ENCODE measurements at regions not wholly inside any gene's neighbourhood (a gene's known extent, or its start where the extent isn't known, plus 50 kb on each side); places are given as distances from the start of the nearest gene placed in this dataset.
"Not testable (repeated sequence)": the region's sequence is repeated elsewhere in the genome, so short reads cannot be mapped to it uniquely, and the experiment has no call there.

DNA sequence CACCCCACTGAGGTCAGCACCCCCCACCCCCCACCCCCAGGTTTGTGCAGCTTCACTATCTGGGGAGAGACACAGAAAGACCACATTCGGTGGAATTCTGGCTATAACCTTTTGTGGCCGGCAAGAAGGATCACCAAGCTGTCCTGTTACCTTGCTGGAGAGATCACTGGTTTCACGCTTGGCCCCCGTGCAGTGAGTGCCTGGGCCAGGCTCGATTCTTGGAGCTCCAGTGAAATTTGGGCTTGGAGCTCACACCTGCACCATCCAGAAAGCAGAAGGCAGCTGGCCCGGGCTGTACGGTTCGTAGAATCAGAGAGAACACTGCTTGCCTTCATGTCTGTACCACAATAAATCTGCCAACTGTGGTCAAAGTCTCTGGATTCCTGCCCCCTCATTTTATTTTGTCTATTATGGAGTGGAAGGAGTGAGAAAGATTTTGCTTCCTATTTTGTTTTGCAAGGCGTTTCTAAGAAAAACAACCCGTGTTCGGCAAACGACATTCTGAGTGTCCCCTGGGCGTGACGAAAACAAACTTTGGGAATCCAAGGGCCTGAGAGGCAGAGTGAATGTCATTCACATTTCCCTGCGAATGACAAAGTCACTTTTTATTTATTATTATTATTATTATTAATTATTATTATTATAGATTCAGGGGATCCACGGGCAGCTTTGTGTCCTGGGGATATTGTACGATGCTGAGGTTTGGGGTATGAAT lies 2845.2 kb downstream of the RPIA start:
- in situ Hi-C loops (cut with MboI; ENCODE audit: low pct_unique_long_range_greater_than_20kb, low sequenced_read_pairs, unreplicated experiment); DNase-seq (ENCODE audit: low spot score): not testable (repeated sequence)

- DNase-seq (ENCODE audit: low spot score); in situ Hi-C loops (cut with MboI; ENCODE audit: low pct_unique_long_range_greater_than_20kb, low sequenced_read_pairs, unreplicated experiment): not testable (repeated sequence)
These were observed 2857.8 kb downstream of the RPIA start for GRCh38 chr2:91549316-91549715.

- in situ Hi-C loops (cut with MboI; ENCODE audit: low pct_unique_long_range_greater_than_20kb, low sequenced_read_pairs, unreplicated experiment); DNase-seq (ENCODE audit: low spot score): not testable (repeated sequence)
These were observed 2866.8 kb downstream of the RPIA start for GRCh38 chr2:91558234-91558633.

- DNase-seq (ENCODE audit: low spot score); in situ Hi-C loops (cut with MboI; ENCODE audit: low pct_unique_long_range_greater_than_20kb, low sequenced_read_pairs, unreplicated experiment): not testable (repeated sequence)
These were observed 2867.8 kb downstream of the RPIA start for GRCh38 chr2:91559269-91559668.

GRCh38 chr2:91559886-91560614 lies 2868.6 kb downstream of the RPIA start:
- in situ Hi-C loops (cut with MboI; ENCODE audit: low pct_unique_long_range_greater_than_20kb, low sequenced_read_pairs, unreplicated experiment); DNase-seq (ENCODE audit: low spot score): not testable (repeated sequence)

DNA sequence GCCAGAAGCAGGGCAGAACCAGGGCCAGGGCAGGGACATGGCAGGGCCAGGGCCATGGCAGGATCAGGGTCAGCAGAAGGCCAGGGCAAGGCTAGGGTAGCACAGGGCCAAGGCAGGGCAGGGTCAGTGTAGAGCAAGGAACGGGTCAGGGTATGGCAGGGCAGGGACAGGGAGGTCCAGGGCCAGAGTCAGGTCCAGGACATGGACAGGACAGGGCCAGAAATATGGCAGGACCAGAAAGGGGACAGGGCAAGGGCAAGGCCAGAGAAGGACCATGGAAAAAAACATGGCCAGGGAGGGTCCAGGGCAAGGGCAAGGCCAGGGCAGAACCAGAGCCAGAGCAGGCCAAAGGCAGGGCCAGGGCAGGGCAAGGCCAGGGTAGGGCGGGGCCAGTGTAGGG lies 2870.7 kb downstream of the RPIA start:
- in situ Hi-C loops (cut with MboI; ENCODE audit: low pct_unique_long_range_greater_than_20kb, low sequenced_read_pairs, unreplicated experiment); DNase-seq (ENCODE audit: low spot score): not testable (repeated sequence)

DNA sequence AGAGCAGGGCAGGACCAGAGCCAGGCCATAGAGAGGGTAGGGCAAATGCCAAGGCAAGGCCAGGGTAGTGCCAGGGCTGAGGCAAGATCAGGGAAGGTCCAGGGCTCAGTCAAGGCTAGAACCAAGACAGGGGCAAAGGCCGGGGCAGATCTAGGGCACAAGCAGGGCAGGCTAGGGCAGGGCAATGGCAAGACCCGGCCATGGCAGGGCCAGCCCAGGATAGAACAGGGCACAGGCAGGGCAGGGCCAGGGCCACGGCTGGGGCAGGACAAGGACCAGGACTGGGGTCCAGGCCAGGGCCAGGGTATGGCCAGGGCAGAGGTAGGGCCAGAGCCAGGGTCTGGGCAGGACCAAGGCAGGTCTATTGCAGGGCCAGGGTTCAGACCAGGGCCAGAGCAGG lies 2873.2 kb downstream of the RPIA start:
- in situ Hi-C loops (cut with MboI; ENCODE audit: low pct_unique_long_range_greater_than_20kb, low sequenced_read_pairs, unreplicated experiment); DNase-seq (ENCODE audit: low spot score): not testable (repeated sequence)

- in situ Hi-C loops (cut with MboI; ENCODE audit: low pct_unique_long_range_greater_than_20kb, low sequenced_read_pairs, unreplicated experiment); DNase-seq (ENCODE audit: low spot score): not testable (repeated sequence)
These were observed 2874.4 kb downstream of the RPIA start for GRCh38 chr2:91565689-91566430.

DNA sequence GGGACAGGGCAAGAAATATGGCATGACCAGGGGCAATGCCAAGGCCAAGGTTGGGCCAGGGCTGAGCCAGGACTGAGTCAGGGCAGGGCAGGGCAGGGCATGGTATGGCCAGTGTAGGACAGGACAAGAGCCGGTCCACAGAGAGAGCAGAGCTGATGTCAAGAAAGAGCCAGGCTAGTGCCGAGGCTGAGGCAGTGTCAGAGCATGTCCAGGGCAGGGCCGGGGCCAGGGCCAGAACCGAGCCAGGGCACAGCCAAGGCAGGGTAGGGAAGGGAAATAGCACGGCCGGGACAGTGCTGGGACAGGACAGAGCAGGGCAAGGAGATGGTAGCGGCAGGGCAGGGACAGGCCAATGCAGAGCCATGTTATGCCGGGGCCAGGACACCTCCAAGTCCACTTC lies 2875.1 kb downstream of the RPIA start:
- in situ Hi-C loops (cut with MboI; ENCODE audit: low pct_unique_long_range_greater_than_20kb, low sequenced_read_pairs, unreplicated experiment); DNase-seq (ENCODE audit: low spot score): not testable (repeated sequence)

GRCh38 chr2:91567546-91568335 lies 2876.3 kb downstream of the RPIA start:
- in situ Hi-C loops (cut with MboI; ENCODE audit: low pct_unique_long_range_greater_than_20kb, low sequenced_read_pairs, unreplicated experiment); DNase-seq (ENCODE audit: low spot score): not testable (repeated sequence)

GRCh38 chr2:91568391-91569338 lies 2877.2 kb downstream of the RPIA start:
- in situ Hi-C loops (cut with MboI; ENCODE audit: low pct_unique_long_range_greater_than_20kb, low sequenced_read_pairs, unreplicated experiment); DNase-seq (ENCODE audit: low spot score): not testable (repeated sequence)

- DNase-seq (ENCODE audit: low spot score); in situ Hi-C loops (cut with MboI; ENCODE audit: low pct_unique_long_range_greater_than_20kb, low sequenced_read_pairs, unreplicated experiment): not testable (repeated sequence)
These were observed 2879.9 kb downstream of the RPIA start for GRCh38 chr2:91571239-91571923.

DNA sequence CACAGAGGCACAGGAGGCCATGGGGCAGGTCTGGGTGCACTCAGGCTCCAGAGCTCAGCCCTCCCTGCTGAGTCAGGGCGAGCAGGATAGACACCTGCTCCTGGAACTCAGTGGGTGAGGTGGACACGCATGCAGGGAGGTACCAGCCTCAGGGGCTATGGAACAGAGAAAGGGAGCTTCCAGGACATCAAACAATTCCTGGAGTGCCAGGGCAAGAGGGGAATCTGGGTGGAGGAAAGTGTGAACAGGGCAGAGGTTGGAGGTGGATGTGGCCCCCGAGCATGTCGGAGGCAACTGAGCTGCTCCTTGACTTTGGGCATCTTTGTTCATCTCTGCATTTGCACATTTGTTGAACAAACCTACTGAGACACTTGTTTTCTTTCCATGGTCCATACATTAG lies 2881.5 kb downstream of the RPIA start:
- in situ Hi-C loops (cut with MboI; ENCODE audit: low pct_unique_long_range_greater_than_20kb, low sequenced_read_pairs, unreplicated experiment): not testable (repeated sequence)

GRCh38 chr2:91573755-91574154 lies 2882.3 kb downstream of the RPIA start:
- in situ Hi-C loops (cut with MboI; ENCODE audit: low pct_unique_long_range_greater_than_20kb, low sequenced_read_pairs, unreplicated experiment): not testable (repeated sequence)

More for the DNA sequence above, 2881.5 kb downstream of the RPIA start:
- DNase-seq (ENCODE audit: low spot score): not testable (repeated sequence)

GRCh38 chr2:91574255-91574654 lies 2882.8 kb downstream of the RPIA start:
- in situ Hi-C loops (cut with MboI; ENCODE audit: low pct_unique_long_range_greater_than_20kb, low sequenced_read_pairs, unreplicated experiment): not testable (repeated sequence)
- peak; percentile 6 for DNase-seq (ENCODE audit: low spot score)

More at GRCh38 chr2:91573755-91574154, 2882.3 kb downstream of the RPIA start:
- not testable (repeated sequence) for DNase-seq (ENCODE audit: low spot score)

GRCh38 chr2:91575701-91576100 lies 2884.2 kb downstream of the RPIA start:
- DNase-seq (ENCODE audit: low spot score); in situ Hi-C loops (cut with MboI; ENCODE audit: low pct_unique_long_range_greater_than_20kb, low sequenced_read_pairs, unreplicated experiment): not testable (repeated sequence)

Data from GM13977 (cell line).